ENCODE measurements at regions not wholly inside any gene's neighbourhood (a gene's known extent, or its start where the extent isn't known, plus 50 kb on each side); places are given as distances from the start of the nearest gene placed in this dataset.
"Not testable (repeated sequence)": the region's sequence is repeated elsewhere in the genome, so short reads cannot be mapped to it uniquely, and the experiment has no call there.

DNA sequence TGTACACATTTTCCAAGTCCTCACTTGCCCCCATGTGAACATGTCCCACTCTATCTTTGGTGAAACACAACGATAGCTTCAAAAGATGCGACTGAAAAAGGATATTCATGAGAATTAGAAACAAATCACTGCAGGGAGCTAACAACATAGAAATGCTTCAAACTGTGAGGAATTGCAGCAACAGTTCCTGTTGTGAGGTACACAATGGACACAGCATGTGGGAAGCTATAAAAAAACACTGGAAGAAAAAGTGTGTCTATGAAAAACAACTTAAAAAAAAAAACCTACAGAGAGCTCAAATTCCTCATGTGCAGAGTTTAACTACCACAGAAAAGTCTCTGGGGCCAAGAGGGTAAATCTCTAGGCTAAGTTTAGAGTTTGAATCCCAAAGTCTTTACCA is 51.6 kb upstream of the BLTP1 start:
- no peak for DNase-seq

DNA sequence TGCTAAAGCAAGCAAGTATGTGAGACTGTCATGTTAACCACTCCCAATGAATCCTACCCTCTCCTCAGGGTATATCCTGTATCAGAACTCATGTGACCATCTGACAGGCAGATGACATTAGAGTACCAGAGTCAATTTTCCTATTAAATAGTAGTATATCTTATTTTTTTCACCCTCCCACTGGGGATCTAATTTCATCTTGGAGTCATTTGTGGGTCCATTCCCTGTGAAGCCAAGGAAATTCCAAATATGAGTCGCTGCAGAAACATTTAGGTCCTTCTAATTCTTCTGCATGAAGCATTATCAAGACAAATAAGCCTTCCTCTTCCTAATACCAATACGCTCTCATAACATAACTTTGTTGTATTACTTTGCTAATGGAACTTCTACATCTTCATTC is 52.2 kb upstream of the BLTP1 start:
- DNase-seq, result peak in 1 of 2 experiments; percentile 3

DNA sequence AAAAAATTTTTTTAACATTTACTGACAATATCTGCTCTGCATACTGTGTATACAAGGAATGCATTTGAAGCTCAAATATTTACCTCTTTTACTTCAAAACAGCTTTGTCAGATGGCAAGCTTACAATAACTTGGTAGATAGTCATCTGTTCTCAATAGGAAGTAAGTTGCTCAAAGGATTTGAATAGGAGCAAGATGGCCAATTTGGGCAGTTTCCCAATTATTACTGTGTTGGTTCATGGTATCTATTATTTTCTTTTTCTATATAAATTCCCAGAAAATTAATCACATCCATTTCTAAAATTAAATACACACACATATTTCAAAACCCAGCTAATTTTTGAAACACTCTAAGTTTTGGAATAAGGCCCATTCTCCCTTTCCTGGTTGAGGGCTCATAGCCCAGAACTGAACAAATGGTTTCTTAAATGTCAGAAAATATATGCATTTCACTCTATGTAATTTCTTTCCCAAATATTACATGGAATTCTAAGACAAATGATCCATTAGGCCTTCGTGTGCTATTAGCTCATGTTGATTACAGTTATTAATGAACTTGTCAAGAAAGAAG is 60.2 kb upstream of the BLTP1 start:
- no peak for DNase-seq

- DNase-seq, result no peak
These were observed 60.7 kb upstream of the BLTP1 start for GRCh38 chr4:122091397-122091796.

GRCh38 chr4:122090989-122091388 is 61.1 kb upstream of the BLTP1 start:
- no peak for DNase-seq

DNA sequence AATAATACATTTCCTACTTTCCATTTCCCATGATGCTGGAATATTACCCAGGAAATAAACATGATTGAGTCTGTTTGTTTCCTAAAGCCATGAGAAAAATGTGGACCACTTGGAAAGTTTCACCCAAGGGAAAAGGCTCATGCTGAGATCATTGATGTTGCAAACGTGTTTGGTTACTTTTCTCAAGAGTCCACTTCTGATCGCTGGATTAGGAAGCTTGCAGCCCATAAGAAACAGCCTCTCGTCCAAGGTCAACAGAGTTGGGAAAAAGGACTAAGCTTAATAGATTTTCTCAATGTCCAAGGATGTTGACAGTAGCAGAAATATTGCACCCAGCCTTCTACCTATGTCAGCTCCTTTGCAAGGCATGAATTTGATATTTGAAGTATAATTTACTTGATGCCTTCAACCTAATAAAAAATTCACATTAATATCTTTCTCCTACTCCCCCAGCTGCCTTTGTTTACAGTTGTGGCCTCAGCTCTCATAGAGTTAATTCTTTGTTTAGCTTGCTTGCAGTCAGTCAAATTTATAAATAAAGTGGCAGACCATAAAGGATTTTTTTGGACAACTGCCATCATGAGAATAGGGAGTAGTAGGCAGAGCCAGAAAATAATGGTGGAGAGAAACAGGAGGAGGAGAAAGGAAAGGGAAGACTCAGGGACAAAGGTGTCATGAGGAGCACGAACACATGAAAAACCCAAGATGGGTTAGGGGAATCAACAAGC is 65.6 kb upstream of the BLTP1 start:
- no peak for DNase-seq

GRCh38 chr4:122083989-122084388 is 68.1 kb upstream of the BLTP1 start:
- no peak for DNase-seq

DNA sequence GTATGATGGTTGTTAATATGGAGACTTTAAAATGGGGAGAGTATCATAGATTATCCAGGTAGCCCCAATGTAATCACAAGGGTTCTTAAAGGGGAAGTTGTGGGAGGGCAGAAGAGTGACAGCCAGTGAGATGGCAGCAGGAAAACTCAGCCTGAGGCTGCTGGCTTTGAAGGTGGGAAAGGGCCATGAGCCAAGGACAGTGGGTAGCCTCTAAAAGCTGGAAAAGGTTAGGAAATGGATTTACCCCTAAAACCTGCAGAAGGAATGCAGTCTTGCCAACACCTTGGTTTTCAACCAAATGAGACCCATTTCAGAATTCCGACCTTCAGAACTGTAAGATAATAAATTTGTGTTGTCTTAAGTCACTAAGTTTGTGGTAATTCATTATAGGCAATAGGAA is 68.8 kb upstream of the BLTP1 start:
- no peak for DNase-seq

DNA sequence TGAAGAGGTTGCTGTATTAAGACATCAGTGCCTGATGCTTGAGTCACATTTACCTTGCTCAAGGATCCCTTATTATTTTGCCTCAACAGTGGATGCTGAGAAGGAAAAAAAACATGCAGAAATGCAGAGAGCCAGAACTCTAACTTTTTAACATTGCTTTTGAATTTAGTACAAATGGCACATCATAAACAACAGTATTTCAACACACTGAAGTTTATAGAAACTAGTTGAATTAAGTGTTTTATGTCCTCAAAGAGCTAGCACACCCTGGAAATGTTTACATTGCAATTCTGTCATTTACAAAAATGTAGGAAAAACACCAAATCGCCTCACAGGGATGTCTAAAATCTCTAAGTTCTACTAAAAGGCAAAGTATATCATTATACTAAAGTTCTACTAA is 69.5 kb upstream of the BLTP1 start:
- no peak for DNase-seq

DNA sequence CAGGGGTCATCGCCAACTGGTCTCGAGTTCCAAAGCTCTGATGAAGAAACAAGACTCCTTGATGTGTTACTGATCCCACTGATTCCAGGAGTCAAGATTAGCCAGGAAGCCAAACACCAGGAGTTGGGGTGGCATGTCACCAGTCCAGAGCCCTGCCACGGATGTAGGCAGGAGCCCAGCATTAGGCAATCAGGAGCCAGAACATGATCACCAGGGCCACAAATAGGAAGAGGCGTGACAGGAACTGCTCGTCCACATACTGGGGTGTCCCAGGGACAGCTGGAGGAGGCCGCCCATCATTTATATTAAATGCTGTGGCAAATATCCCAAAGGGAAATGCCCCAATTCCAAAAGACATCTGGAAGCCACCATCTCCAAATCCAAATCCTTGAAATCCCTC is 74.5 kb upstream of the BLTP1 start:
- not testable (repeated sequence) for DNase-seq

DNA sequence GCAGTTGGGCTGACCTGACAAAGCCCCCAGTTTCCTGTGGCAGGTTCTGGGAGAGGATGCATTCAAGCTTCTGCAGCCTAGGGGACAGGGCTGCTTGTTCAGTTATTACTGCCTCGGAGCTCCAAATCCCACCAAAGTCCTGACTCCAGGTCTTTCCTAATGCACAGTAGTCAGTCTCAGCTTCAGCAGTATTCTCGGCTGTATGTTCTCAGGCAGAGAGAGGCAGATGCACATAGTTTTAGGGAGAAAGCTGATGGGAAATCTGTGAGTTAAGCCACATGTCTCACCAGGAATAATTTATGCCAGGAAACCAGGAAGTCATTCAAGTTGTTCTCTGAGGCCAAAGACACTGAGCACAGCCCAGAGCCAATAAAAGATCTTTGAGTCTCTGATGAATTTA is 75.3 kb upstream of the BLTP1 start:
- DNase-seq, result not testable (repeated sequence)

GRCh38 chr4:122073615-122074014 is 78.5 kb upstream of the BLTP1 start:
- DNase-seq, result no peak

DNA sequence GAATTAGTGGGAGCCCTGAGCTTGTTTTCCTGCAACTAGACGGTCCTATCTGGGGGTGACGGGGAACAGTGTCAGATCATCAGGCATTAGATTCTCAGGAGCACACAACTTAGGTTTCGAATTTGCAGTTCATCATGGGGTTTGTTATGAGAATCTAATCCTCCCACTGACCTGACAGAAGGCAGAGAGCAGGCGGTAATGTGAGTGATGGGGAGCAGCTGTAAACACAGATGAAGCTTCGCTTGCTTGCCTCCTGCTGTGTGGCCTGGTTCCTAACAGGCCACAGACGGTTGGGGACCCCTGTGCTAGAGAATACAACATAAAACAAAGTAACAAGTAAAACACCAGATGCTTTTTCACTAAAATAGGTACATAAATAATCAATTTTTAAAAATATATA is 86.2 kb upstream of the BLTP1 start:
- no peak for DNase-seq

DNA sequence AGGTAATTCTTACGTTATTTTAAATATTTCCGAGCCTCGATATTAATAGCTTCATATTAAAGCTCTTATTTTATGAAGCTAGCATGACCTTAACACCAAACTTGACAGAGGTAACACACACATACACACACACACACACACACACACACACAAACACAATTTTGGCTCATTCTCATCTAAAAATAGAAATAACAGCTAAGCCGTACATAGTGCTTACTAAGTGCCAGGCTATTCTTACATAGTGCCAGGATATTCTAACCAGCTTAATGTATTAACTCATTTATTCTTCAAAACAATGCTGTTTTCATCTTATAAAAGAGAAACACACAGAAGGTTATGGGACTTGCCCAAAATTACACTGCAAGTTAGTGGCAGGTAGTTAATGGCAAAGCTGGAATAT is 87.0 kb upstream of the BLTP1 start:
- no peak for DNase-seq

GRCh38 chr4:122053186-122053585 is 98.9 kb upstream of the BLTP1 start:
- DNase-seq, result no peak

GRCh38 chr4:122052677-122053076 is 99.5 kb upstream of the BLTP1 start:
- DNase-seq, result no peak

GRCh38 chr4:122050841-122051240 is 99.0 kb upstream of the TRPC3 start:
- DNase-seq, result no peak

DNA sequence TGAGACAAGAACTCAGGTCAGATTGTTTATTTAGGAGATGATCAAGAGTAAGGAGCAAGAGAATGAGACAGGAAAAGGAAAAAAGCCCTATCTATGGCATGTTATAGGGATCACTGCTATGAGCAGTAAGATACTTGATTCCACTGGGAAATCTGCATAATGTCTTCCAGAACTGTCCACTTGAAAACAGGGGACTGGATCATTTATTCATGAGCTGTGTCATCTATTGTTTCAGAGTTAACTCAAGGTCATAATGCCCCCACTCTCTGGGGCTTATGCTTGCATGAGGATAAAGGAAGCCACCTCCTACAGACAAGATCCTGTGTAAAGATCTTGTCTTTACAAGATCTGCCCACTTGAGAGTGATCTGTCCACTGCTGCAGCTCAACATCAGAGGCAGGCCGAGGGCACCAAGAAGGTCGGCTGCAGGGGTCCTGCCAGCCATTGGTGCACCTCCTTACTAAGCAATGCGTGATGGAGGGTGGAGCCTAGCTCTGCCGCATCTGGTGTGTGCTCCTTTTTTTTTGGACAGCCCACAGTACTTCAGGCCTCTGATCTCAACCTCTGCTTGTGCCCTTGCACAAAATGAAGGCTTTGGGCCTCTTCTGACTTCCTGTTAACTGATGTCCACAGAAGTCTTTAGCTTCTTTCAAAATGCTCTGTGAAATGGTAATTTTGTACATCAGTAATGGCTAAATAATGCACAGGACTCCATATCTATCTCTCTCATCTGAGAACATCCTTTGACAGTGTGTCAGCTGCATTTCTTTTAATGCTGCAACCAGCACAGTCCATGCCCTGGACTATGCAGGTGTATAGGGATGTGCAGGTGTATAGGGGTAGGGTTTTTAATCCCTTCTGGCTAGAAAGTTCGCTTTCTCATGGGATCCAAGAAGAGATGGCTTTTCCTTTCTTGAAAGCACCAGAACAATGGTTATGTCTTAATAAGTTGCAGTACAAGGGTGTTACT is 95.9 kb upstream of the TRPC3 start:
- no peak for DNase-seq

- DNase-seq, result no peak
These were observed 94.4 kb upstream of the TRPC3 start for GRCh38 chr4:122046255-122046654.

DNA sequence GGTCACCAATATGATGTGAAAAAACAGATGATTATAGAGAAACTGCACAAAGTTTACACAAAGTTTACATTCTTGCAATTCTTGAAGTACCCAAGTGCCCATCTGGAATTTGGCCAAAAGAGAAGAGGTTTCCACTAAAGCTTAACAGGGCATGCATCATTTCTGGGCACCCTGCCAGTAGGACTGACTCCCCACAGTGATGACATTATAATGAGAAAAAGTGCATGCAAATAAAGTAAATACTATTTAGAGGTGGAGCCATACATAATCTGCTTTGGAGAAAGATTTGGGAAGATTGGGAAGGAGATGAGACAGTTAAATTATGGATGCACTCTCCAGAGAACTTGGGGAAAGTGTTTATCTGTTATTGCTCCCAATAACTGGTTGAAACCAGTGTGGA is 93.7 kb upstream of the TRPC3 start:
- peak; percentile 18 to 65 for DNase-seq

GRCh38 chr4:122044501-122044900 is 92.6 kb upstream of the TRPC3 start:
- no peak for DNase-seq

- no peak for DNase-seq
These were observed 89.5 kb upstream of the TRPC3 start for GRCh38 chr4:122041312-122041711.

DNA sequence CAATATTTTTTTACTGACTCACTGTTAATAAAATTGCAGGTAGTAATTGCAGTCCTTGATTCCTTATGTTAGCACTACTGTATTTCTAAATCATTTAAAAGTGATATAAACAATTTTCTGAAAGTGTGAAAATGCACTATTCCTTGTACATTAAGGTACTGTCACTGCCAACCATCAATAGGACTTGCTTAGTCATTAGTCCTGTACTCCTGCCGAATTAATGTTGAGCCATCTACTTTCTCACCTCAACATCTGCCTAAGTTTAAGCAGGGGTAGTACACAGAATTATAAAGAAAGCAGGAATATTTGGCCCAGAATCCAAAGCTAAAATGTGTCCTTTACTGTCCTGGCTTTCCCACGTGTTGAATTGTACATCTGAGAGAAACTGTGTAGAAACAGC is 87.0 kb upstream of the TRPC3 start:
- DNase-seq, result no peak

DNA sequence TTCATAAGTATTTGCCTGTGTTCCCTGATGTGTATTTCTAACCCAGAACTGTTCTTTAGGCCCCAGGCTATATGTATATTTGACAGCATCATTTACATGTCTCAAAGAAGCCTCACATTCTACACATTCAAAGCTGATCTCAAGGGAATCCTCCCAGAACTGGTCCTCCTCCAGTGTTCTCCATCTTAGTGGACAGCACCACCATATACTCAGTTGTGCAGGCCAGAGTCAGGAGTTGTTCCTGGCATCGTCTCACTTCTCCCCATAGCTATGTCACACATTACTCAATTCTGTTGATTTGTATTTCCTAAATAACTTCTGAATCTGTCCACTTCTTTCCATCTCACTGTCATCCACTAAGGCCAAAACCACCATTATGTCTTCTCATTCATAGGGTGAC is 82.8 kb upstream of the TRPC3 start:
- no peak for DNase-seq

All from SW 1271 (cell line).